Prostate gland (tissue), 2 donors: ENCODE measurements at regions not wholly inside any gene's neighbourhood (a gene's known extent, or its start where the extent isn't known, plus 50 kb on each side); places are given as distances from the start of the nearest gene placed in this dataset.

ENCODE experiments used
- POLR2A ChIP-seq: fragments of 450-650 bp; IDR thresholded peaks from one replicate; pipeline ENCODE4 v1.6.1; 2016; ENCODE audit warnings: antibody characterized with exemption, mild to moderate bottlenecking
- TF ChIP-seq, protein P1 (sequence below), 4 experiments: fragments of 200-600 bp in 2 of 4; fragments of 450-650 bp in 2 of 4; sonication (generic) in 2 of 4; IDR thresholded peaks; 1 replicate in 3 of 4; 2 replicates in 1 of 4; pipeline ENCODE4 v1.5.1; 2016 to 2019; ENCODE audit warnings: antibody characterized with exemption in 4 of 4, mild to moderate bottlenecking in 2 of 4, moderate library complexity in 2 of 4

- TF ChIP-seq, protein P1, sequence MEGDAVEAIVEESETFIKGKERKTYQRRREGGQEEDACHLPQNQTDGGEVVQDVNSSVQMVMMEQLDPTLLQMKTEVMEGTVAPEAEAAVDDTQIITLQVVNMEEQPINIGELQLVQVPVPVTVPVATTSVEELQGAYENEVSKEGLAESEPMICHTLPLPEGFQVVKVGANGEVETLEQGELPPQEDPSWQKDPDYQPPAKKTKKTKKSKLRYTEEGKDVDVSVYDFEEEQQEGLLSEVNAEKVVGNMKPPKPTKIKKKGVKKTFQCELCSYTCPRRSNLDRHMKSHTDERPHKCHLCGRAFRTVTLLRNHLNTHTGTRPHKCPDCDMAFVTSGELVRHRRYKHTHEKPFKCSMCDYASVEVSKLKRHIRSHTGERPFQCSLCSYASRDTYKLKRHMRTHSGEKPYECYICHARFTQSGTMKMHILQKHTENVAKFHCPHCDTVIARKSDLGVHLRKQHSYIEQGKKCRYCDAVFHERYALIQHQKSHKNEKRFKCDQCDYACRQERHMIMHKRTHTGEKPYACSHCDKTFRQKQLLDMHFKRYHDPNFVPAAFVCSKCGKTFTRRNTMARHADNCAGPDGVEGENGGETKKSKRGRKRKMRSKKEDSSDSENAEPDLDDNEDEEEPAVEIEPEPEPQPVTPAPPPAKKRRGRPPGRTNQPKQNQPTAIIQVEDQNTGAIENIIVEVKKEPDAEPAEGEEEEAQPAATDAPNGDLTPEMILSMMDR (IDR thresholded peaks at IDR 0.05) = no peak
- TF ChIP-seq POLR2A = no peak
Observed at GRCh38 chr12:30570211-30570890, 125.3 kb downstream of the IPO8 start.
